OCI-LY1 (cell line): ENCODE measurements at regions not wholly inside any gene's neighbourhood (a gene's known extent, or its start where the extent isn't known, plus 50 kb on each side); places are given as distances from the start of the nearest gene placed in this dataset.

Source experiments
- H2AFZ ChIP-seq: fragments of 200-600 bp; sonication (generic), shearing (Covaris generic); 2 replicates; pipeline ENCODE4 v1.6.0; 2014; ENCODE audit warnings: antibody characterized with exemption, mild to moderate bottlenecking, low read length
- H3F3A ChIP-seq: fragments of 200-600 bp; sonication (generic), shearing (Covaris generic); 2 replicates; pipeline ENCODE4 v1.6.0; 2014; ENCODE audit warnings: mild to moderate bottlenecking, antibody characterized with exemption, low read length, moderate library complexity; ENCODE audit not compliant: insufficient read depth
- H3K27ac ChIP-seq: fragments of 200-600 bp; sonication (generic); 2 replicates; pipeline ENCODE4 v1.5.1; 2014; ENCODE audit warnings: low read length, mixed run types, mild to moderate bottlenecking, low read depth; ENCODE audit not compliant: poor library complexity, severe bottlenecking
- H3K27me3 ChIP-seq: fragments of 200-600 bp; sonication (generic); 2 replicates; pipeline ENCODE4 v1.6.0; 2014; ENCODE audit warnings: antibody characterized with exemption, mild to moderate bottlenecking, low read length, moderate library complexity; ENCODE audit not compliant: insufficient read depth
- H3K36me3 ChIP-seq: fragments of 200-600 bp; sonication (generic); 2 replicates; pipeline ENCODE4 v1.6.1; 2014; ENCODE audit warnings: mild to moderate bottlenecking, antibody characterized with exemption, low read length, moderate library complexity, mixed read lengths; ENCODE audit not compliant: insufficient read depth
- H3K4me1 ChIP-seq: fragments of 200-600 bp; sonication (generic); 2 replicates; pipeline ENCODE4 v1.5.1; 2014; ENCODE audit warnings: mild to moderate bottlenecking, low read length, moderate library complexity; ENCODE audit not compliant: insufficient read depth, severe bottlenecking
- H3K4me2 ChIP-seq: fragments of 200-600 bp; sonication (generic), shearing (Covaris generic); 2 replicates; pipeline ENCODE4 v1.6.1; 2014; ENCODE audit warnings: low read length
- H3K4me3 ChIP-seq: fragments of 200-600 bp; sonication (generic); 2 replicates; pipeline ENCODE4 v1.5.1; 2014; ENCODE audit warnings: low read length, low read depth, mild to moderate bottlenecking, mixed read lengths; ENCODE audit not compliant: poor library complexity, severe bottlenecking
- H3K79me2 ChIP-seq: fragments of 200-600 bp; shearing (Covaris generic); 2 replicates; pipeline ENCODE4 v1.6.1; 2016; ENCODE audit warnings: mixed run types, low read length, mixed read lengths; ENCODE audit not compliant: insufficient read depth
- H3K9ac ChIP-seq: fragments of 200-600 bp; sonication (generic), shearing (Covaris generic); 2 replicates; pipeline ENCODE4 v1.6.1; 2014; ENCODE audit warnings: mild to moderate bottlenecking, low read length, mixed read lengths
- H3K9me2 ChIP-seq: fragments of 200-600 bp; sonication (generic), shearing (Covaris generic); 2 replicates; pipeline ENCODE4 v1.6.1; 2014; ENCODE audit warnings: low read depth, mild to moderate bottlenecking, low read length, mixed read lengths
- H3K9me3 ChIP-seq: fragments of 200-600 bp; shearing (Covaris generic); 2 replicates; pipeline ENCODE4 v1.6.1; 2014; ENCODE audit warnings: low read length, mixed read lengths
- H4K20me1 ChIP-seq: fragments of 200-600 bp; sonication (generic), shearing (Covaris generic); 2 replicates; pipeline ENCODE4 v1.6.0; 2016; ENCODE audit warnings: mild to moderate bottlenecking, low read length; ENCODE audit not compliant: insufficient read depth
- EZH2 ChIP-seq: fragments of 200-600 bp; sonication (generic), shearing (Covaris generic); IDR thresholded peaks from 2 replicates; pipeline ENCODE4 v1.8.0; 2017; ENCODE audit warnings: borderline replicate concordance, mixed run types, mild to moderate bottlenecking, antibody characterized with exemption, low read length, moderate library complexity, mixed read lengths
- TF ChIP-seq, protein P1 (sequence below): fragments of 200-600 bp; sonication (generic), shearing (Covaris generic); IDR thresholded peaks from 2 replicates; pipeline ENCODE4 v1.5.1; 2017; ENCODE audit warnings: mild to moderate bottlenecking, antibody characterized with exemption, low read length, moderate library complexity, mixed read lengths

DNA sequence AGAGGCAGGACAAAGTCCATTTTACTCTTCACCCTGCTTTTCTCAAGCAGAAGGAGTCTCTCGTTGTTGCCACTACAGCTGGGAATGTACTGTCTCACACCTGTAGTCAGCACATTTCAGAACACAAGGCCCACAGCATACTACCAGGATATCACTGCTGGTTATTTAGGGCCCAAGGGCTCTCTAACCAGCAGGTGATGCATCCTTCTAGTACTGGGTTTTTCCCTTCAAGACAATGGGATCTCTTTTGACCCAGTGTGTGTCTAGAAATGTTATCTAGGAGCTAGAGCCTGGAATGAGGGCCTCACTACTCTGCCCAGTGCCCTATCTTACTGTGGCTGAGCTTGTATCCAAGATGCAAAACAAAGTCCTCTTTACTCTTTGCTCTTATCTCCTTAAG, 235.1 kb upstream of the PRR16 start:
- H3K36me3 ChIP-seq, result no peaks in the 10 kb centered on the region
- no peak overlapping the region for H2AFZ ChIP-seq
- no peaks in the 10 kb centered on the region for H3K4me1 ChIP-seq
- no peaks in the 10 kb centered on the region for H3F3A ChIP-seq
- no peaks in the 10 kb centered on the region for H3K27me3 ChIP-seq
- TF ChIP-seq, protein P1, sequence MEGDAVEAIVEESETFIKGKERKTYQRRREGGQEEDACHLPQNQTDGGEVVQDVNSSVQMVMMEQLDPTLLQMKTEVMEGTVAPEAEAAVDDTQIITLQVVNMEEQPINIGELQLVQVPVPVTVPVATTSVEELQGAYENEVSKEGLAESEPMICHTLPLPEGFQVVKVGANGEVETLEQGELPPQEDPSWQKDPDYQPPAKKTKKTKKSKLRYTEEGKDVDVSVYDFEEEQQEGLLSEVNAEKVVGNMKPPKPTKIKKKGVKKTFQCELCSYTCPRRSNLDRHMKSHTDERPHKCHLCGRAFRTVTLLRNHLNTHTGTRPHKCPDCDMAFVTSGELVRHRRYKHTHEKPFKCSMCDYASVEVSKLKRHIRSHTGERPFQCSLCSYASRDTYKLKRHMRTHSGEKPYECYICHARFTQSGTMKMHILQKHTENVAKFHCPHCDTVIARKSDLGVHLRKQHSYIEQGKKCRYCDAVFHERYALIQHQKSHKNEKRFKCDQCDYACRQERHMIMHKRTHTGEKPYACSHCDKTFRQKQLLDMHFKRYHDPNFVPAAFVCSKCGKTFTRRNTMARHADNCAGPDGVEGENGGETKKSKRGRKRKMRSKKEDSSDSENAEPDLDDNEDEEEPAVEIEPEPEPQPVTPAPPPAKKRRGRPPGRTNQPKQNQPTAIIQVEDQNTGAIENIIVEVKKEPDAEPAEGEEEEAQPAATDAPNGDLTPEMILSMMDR, result no peak
- TF ChIP-seq EZH2, result no peak
- no peak overlapping the region for H3K27ac ChIP-seq
- no peak overlapping the region for H3K4me2 ChIP-seq
- no peaks in the 10 kb centered on the region for H3K79me2 ChIP-seq
- H3K4me3 ChIP-seq, result no peak overlapping the region
- H3K9me2 ChIP-seq, result no peaks in the 10 kb centered on the region
- no peak overlapping the region for H3K9ac ChIP-seq
- no peaks in the 10 kb centered on the region for H3K9me3 ChIP-seq
- H4K20me1 ChIP-seq, result no peaks in the 10 kb centered on the region

DNA sequence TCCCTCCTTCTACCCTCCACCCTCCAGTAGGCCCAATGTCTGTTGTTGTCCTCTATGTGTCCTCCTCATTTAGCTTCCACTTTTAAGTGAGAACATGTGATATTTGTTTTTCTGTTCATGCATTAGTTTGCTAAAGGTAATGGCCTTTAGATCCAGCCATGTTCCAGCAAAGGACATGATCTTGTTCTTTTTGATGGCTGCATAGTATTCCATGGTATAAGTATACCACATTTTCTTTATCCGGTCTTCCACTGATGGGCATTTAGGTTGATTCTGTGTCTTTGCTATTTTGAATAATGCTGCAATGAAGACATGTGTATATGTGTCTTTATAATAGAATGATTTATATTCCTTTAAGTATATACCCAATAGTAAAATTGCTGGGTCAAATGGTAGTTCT, 232.5 kb upstream of the PRR16 start:
- no peaks in the 10 kb centered on the region for H3K79me2 ChIP-seq
- no peaks in the 10 kb centered on the region for H3K4me1 ChIP-seq
- TF ChIP-seq, protein P1, result no peak
- no peak for TF ChIP-seq EZH2
- no peak overlapping the region for H2AFZ ChIP-seq
- H3K9me3 ChIP-seq, result no peaks in the 10 kb centered on the region
- H3K4me2 ChIP-seq, result no peak overlapping the region
- H3F3A ChIP-seq, result no peaks in the 10 kb centered on the region
- H3K9me2 ChIP-seq, result no peaks in the 10 kb centered on the region
- H3K27me3 ChIP-seq, result no peaks in the 10 kb centered on the region
- H3K4me3 ChIP-seq, result no peak overlapping the region
- H3K36me3 ChIP-seq, result no peaks in the 10 kb centered on the region
- H4K20me1 ChIP-seq, result no peaks in the 10 kb centered on the region
- no peak overlapping the region for H3K27ac ChIP-seq
- no peak overlapping the region for H3K9ac ChIP-seq

DNA sequence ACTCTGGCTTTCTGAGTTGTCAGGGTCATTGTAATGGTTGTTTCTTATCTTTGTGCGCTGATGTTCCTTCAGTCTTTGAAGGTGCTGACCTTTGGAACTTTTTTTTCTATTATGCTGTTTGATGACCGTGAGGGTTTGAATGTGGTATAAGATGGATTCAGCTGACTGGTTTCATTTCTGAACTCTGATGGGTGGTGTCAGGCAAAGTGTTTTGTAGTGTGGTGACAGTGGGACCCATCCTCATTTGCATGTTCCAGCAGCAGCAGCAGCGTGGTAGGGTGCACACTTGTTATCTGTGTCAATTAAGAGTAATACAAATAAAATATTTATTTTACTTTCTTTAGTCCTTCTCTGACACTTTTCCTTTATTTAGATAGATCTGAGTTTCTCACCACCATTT, 227.7 kb upstream of the PRR16 start:
- H3K9me3 ChIP-seq, result no peaks in the 10 kb centered on the region
- no peaks in the 10 kb centered on the region for H3K36me3 ChIP-seq
- H2AFZ ChIP-seq, result no peak overlapping the region
- TF ChIP-seq, protein P1, result no peak
- no peak for TF ChIP-seq EZH2
- no peak overlapping the region for H3K4me2 ChIP-seq
- H3K27me3 ChIP-seq, result no peaks in the 10 kb centered on the region
- H3K9ac ChIP-seq, result no peak overlapping the region
- no peaks in the 10 kb centered on the region for H3K4me1 ChIP-seq
- H3F3A ChIP-seq, result no peaks in the 10 kb centered on the region
- H3K4me3 ChIP-seq, result no peak overlapping the region
- no peaks in the 10 kb centered on the region for H3K79me2 ChIP-seq
- no peaks in the 10 kb centered on the region for H4K20me1 ChIP-seq
- H3K9me2 ChIP-seq, result no peaks in the 10 kb centered on the region
- H3K27ac ChIP-seq, result no peak overlapping the region
